Tibial artery (tissue), 4 donors: ENCODE measurements at regions not wholly inside any gene's neighbourhood (a gene's known extent, or its start where the extent isn't known, plus 50 kb on each side); places are given as distances from the start of the nearest gene placed in this dataset.
"Not testable (repeated sequence)": the region's sequence is repeated elsewhere in the genome, so short reads cannot be mapped to it uniquely, and the experiment has no call there.

Source experiments
- DNase-seq, 2 donors: peaks; one replicate each; pipeline ENCODE4 v3.0.0-alpha.2; 2019
- H3K27ac ChIP-seq, 2 donors: fragments of 200-600 bp; sonication (generic) in 1 of 2; 1 replicate in 1 of 2; 2 replicates in 1 of 2; pipeline ENCODE4 v1.5.1; 2018 to 2019; ENCODE audit warnings: mild to moderate bottlenecking in 1 of 2
- H3K27me3 ChIP-seq, 2 donors: fragments of 200-600 bp; sonication (generic) in 1 of 2; one replicate each; pipeline versions ENCODE4 v1.5.1 to v1.6.0; 2016 to 2019
- H3K36me3 ChIP-seq, 3 donors: fragments of 200-600 bp; sonication (generic) in 2 of 3; one replicate each; pipeline ENCODE4 v1.5.1; 2016 to 2019; ENCODE audit warnings: mild to moderate bottlenecking in 2 of 3
- H3K4me1 ChIP-seq, 4 donors: fragments of 200-600 bp; sonication (generic) in 2 of 4; 1 replicate in 3 of 4; 2 replicates in 1 of 4; pipeline ENCODE4 v1.5.1; 2016 to 2019
- H3K4me3 ChIP-seq, 2 donors: fragments of 200-600 bp; sonication (generic) in 1 of 2; 1 replicate in 1 of 2; 2 replicates in 1 of 2; pipeline ENCODE4 v1.5.1; 2018 to 2019; ENCODE audit warnings: mild to moderate bottlenecking in 2 of 2
- H3K9me3 ChIP-seq, 3 donors: fragments of 200-600 bp; sonication (generic) in 1 of 3; one replicate each; pipeline ENCODE4 v1.5.1; 2016 to 2019
- CTCF ChIP-seq, 2 experiments: fragments of 200-600 bp in 1 of 2; fragments of 450-650 bp in 1 of 2; IDR thresholded peaks; one replicate each; pipeline ENCODE4 v1.5.1; 2017 to 2019; ENCODE audit warnings: antibody characterized with exemption in 2 of 2, mild to moderate bottlenecking in 1 of 2, moderate library complexity in 1 of 2
- intact Hi-C: fragments of 100-400 bp; cut with DNase I; formaldehyde crosslinking; loops from one replicate; pipeline ENCODE4 v1.15.0; 2023; ENCODE audit warnings: low total_unique reads

GRCh38 chr4:115575851-115576250, 462.4 kb upstream of the NDST4 start:
- DNase-seq = no peak
- Histone ChIP-seq H3K9me3 (peaks cover 0 to 8% (median 0%) of the 10 kb centered on the region in 3 donors), H3K27me3 (no peaks in the 10 kb centered on the region), H3K36me3 (no peaks in the 10 kb centered on the region), H3K27ac (no peak overlapping the region), H3K4me3 (no peak overlapping the region), H3K4me1 (no peaks in the 10 kb centered on the region)
- no peak for TF ChIP-seq CTCF (IDR thresholded peaks at IDR 0.05)
- intact Hi-C loops = no loop called here

DNA sequence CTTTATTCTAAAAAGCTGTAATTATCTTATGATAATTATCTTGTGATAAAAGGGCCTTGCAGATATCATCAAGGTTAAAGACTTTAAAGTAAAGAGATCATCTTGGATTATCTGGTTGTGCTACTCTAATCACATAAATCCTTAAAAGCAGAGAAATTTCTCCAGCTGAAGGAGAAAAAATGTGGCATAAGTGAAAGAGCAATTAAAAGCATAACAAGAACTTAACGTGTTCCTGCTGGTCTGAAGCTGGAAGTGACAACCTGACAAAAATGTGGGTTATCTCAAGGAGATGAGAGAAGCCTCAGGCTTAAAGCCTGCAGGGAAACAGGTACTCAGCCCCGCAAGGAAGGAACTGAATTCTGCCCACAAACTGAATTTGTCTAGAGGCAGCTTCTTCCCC, 449.1 kb upstream of the NDST4 start:
- H3K4me1 ChIP-seq = no peaks in the 10 kb centered on the region
- H3K27ac ChIP-seq = no peak overlapping the region
- intact Hi-C loops = no loop called here
- no peaks in the 10 kb centered on the region for H3K27me3 ChIP-seq
- H3K9me3 ChIP-seq = no peaks in the 10 kb centered on the region
- H3K36me3 ChIP-seq = no peaks in the 10 kb centered on the region
- no peak for TF ChIP-seq CTCF (IDR thresholded peaks at IDR 0.05)
- H3K4me3 ChIP-seq = no peak overlapping the region
- DNase-seq = no peak

DNA sequence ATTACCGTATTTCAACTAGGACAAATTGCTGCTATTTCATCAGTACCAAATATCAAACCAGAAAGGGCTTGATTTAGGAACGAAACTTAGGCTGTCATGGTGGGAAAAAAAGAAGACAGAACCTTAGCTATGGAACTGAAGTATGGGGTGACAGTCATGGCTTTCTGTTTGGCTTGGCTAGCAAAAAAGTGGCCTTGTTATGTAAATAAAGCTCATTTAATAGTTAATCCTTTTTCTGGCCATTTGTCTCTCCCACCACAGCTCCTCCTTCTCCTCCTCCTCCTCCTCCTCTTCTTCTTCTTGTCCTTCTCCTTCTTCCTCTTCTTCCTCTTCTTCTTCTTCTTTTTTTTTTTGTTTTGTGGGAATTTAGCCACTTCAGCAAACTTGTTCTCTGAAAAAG, 434.7 kb upstream of the NDST4 start:
- intact Hi-C loops = no loop called here
- H3K27me3 ChIP-seq = no peaks in the 10 kb centered on the region

GRCh38 chr4:115537387-115537786, 424.0 kb upstream of the NDST4 start:
- TF ChIP-seq CTCF (IDR thresholded peaks at IDR 0.05) = peak; percentile 15 to 24
- H3K27ac ChIP-seq = no peak overlapping the region
- intact Hi-C loops = no loop called here
- no peak for DNase-seq
- no peaks in the 10 kb centered on the region for H3K36me3 ChIP-seq
- no peaks in the 10 kb centered on the region for H3K9me3 ChIP-seq
- H3K4me1 ChIP-seq = no peaks in the 10 kb centered on the region
- H3K27me3 ChIP-seq = no peaks in the 10 kb centered on the region
- H3K4me3 ChIP-seq = no peak overlapping the region

More for the DNA sequence above, 434.7 kb upstream of the NDST4 start:
- H3K9me3 ChIP-seq = no peaks in the 10 kb centered on the region
- H3K4me3 ChIP-seq = no peak overlapping the region
- no peak for TF ChIP-seq CTCF (IDR thresholded peaks at IDR 0.05)
- no peak for DNase-seq
- H3K36me3 ChIP-seq = no peaks in the 10 kb centered on the region
- H3K4me1 ChIP-seq = no peaks in the 10 kb centered on the region
- H3K27ac ChIP-seq = no peak overlapping the region

DNA sequence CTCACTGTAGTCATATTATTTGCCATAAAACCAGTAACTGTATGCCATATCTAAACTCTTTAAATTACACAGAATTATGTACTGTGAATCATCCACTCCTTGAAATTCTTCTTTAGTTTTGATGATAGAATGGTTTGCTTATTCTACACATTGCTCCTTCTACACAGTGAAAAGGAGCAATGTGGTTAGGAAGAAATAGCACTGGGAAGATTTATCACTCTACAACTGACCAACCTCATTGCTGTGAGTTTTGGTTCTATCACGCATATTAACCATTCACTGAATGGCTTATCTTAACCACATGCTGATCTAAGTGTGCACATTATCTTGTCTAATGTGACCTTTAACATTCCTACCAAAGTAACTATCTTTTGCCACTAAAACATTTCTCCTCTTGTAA, 415.7 kb upstream of the NDST4 start:
- no peak overlapping the region for H3K4me3 ChIP-seq
- H3K4me1 ChIP-seq = no peaks in the 10 kb centered on the region
- no peak overlapping the region for H3K27ac ChIP-seq
- intact Hi-C loops = no loop called here
- no peak for TF ChIP-seq CTCF (IDR thresholded peaks at IDR 0.05)
- H3K27me3 ChIP-seq = no peaks in the 10 kb centered on the region
- no peak for DNase-seq
- no peaks in the 10 kb centered on the region for H3K36me3 ChIP-seq
- H3K9me3 ChIP-seq = no peaks in the 10 kb centered on the region

DNA sequence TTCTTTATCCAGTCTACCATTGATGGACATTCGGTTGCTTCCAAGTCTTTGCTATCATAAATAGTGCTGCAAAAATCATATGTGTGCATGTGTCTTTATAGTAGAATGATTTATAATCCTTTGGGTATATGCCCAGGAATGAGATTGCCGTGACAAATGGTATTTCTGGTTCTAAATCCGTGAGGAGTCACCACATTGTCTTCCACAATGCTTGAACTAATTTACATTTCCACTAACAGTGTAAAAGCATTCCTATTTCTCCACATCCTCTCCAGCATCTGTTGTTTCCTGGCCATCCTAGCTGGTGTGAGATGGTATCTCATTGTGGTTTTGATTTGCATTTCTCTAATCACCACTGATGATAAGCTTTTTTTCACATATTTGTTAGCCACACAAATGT, 406.1 kb upstream of the NDST4 start:
- H3K27ac ChIP-seq, H3K9me3 ChIP-seq, H3K4me3 ChIP-seq, DNase-seq, intact Hi-C loops, H3K4me1 ChIP-seq, H3K27me3 ChIP-seq, H3K36me3 ChIP-seq: not testable (repeated sequence)
